Mononuclear cell (primary cell): ENCODE measurements at regions not wholly inside any gene's neighbourhood (a gene's known extent, or its start where the extent isn't known, plus 50 kb on each side); places are given as distances from the start of the nearest gene placed in this dataset.

ENCODE experiments used
- H3K27me3 ChIP-seq: 2 replicates; pipeline ENCODE4 v1.6.0; 2011; ENCODE audit warnings: low read length, control low read depth; ENCODE audit not compliant: insufficient read depth
- H3K4me1 ChIP-seq: 2 replicates; pipeline ENCODE4 v1.5.1; 2011; ENCODE audit warnings: mild to moderate bottlenecking, low read length, control low read depth; ENCODE audit not compliant: insufficient read depth
- H3K4me3 ChIP-seq: 2 replicates; pipeline ENCODE4 v1.5.1; 2011; ENCODE audit warnings: mild to moderate bottlenecking, low read length, moderate library complexity
- H3K9me3 ChIP-seq: 2 replicates; pipeline ENCODE4 v1.5.1; 2011; ENCODE audit warnings: low read depth, mild to moderate bottlenecking, control low read depth, low read length

- Histone ChIP-seq H3K4me3 (no peak overlapping the region), H3K27me3 (no peaks in the 10 kb centered on the region), H3K4me1 (peaks cover 13% of the 10 kb centered on the region), H3K9me3 (no peaks in the 10 kb centered on the region)
These were observed 174.9 kb downstream of the ZNF281 start for GRCh38 chr1:200234938-200235337.

- Histone ChIP-seq H3K4me3 (no peak overlapping the region), H3K4me1 (peaks cover 13% of the 10 kb centered on the region), H3K9me3 (no peaks in the 10 kb centered on the region), H3K27me3 (no peaks in the 10 kb centered on the region)
These were observed 176.4 kb downstream of the ZNF281 start for GRCh38 chr1:200233393-200233792.

DNA sequence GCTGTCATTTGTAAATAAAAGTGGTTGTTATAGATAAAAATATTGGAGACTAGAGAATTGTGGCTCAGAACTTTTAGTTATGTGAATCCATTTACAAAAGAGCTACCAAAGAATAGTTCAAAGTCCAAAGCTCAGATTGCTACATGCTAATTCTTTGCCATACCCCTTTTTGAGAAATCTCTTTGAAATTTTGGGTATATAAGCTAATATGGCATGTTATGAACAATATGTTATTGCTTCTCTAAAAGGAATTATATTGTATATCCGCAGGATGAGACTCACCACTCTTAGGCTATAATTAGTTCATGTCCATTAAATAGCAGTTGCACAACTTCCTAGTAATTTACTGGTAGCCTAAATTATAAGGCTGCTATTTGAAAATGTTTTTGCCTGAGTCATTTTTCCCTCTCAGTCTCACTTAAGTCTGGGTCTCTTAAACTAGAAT, 178.0 kb downstream of the ZNF281 start:
- Histone ChIP-seq H3K4me3 (no peak overlapping the region), H3K4me1 (peaks cover 16% of the 10 kb centered on the region), H3K27me3 (no peaks in the 10 kb centered on the region), H3K9me3 (no peaks in the 10 kb centered on the region)

GRCh38 chr1:200230671-200231070, 179.2 kb downstream of the ZNF281 start:
- no peaks in the 10 kb centered on the region for H3K27me3 ChIP-seq
- no peaks in the 10 kb centered on the region for H3K9me3 ChIP-seq
- peaks cover 25% of the 10 kb centered on the region for H3K4me1 ChIP-seq
- H3K4me3 ChIP-seq = no peak overlapping the region

- H3K9me3 ChIP-seq = no peaks in the 10 kb centered on the region
- H3K27me3 ChIP-seq = no peaks in the 10 kb centered on the region
- no peak overlapping the region for H3K4me3 ChIP-seq
- H3K4me1 ChIP-seq = peaks cover 21% of the 10 kb centered on the region
These were observed 181.3 kb downstream of the ZNF281 start for GRCh38 chr1:200228486-200228885.

GRCh38 chr1:200228081-200228480, 181.8 kb downstream of the ZNF281 start:
- no peaks in the 10 kb centered on the region for H3K27me3 ChIP-seq

More at GRCh38 chr1:200228081-200228480, 181.8 kb downstream of the ZNF281 start:
- Histone ChIP-seq H3K4me3 (no peak overlapping the region), H3K9me3 (no peaks in the 10 kb centered on the region), H3K4me1 (peaks cover 19% of the 10 kb centered on the region)
